ENCODE measurements at regions not wholly inside any gene's neighbourhood (a gene's known extent, or its start where the extent isn't known, plus 50 kb on each side); places are given as distances from the start of the nearest gene placed in this dataset.

DNA sequence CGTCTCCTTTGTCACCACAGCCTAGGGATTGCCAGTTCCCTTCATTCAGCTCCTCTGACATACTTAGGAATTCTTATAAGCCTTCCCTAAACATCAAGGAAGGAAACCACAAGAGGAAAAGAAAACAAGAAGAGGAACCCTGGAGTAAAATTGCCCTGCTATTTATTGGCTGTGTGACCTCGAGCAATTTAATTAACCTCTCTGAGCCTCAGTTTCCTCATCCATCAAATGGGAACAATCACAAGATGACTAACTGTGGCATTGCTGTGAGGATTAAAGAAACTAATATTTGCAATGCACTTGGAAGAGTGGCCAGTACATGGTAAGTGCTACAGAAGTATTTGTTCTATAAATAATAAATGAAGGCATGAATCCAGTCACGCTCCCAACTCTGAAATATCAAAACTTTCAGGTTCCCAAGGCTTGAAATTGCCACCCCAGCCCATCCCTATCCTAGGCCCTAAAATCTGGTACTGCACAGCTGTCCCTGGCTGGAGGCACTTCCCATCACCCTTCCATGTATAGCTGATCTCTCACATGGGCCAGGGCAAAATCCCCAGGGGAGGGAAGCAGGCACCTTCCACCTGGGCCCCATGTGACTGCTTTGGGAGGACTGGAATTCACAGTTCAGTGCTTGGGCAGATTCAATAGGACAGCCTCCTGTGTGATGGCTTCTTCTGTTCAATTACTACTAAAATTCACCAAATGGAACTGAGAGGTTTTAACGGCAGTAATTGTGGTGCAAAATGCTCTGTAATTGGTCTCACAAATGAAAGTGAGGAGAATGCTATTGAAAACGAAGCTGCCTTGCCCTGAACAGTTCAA is 78.0 kb upstream of the MAFB start:
- no peaks in the 10 kb centered on the region for H3K27me3 ChIP-seq
- no peak for DNase-seq
- 64 to 83% methylated on average over 5 of the region's 5 CpGs for whole genome bisulfite sequencing, 2 donors
- intact Hi-C loops (cut with DNase I; ENCODE audit: low total_unique reads), result no loop called here
- H3K27ac ChIP-seq, result no peak overlapping the region
- no peaks in the 10 kb centered on the region for H3K36me3 ChIP-seq (ENCODE audit: low read depth, missing control alignments)
- no peak overlapping the region for H3K4me3 ChIP-seq
- H3K9me3 ChIP-seq, result no peaks in the 10 kb centered on the region
- TF ChIP-seq CTCF (IDR thresholded peaks at IDR 0.05), result no peak
- TF ChIP-seq POLR2A (IDR thresholded peaks at IDR 0.05), result no peak
- H3K4me1 ChIP-seq, result no peaks in the 10 kb centered on the region

DNA sequence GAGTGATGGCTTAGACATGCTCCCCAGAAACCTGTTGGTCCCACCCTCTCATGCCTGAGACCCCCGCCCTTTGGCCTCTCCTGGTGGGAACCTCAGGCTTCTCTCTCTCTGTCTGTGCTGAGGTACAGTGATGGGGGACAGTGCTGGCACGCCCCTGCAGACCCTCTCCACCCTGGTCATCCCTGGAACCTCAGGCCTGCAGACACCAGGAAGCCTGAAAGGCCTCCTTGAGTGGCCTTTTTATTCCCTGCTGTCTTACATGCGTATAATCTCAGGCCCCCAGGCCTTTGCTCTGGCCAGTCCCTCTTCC is 78.5 kb upstream of the MAFB start:
- WGBS, 2 donors, result 90 to 99% methylated on average over 3 of the region's 3 CpGs
- Histone ChIP-seq H3K4me1 (no peaks in the 10 kb centered on the region), H3K27me3 (no peaks in the 10 kb centered on the region), H3K36me3 (ENCODE audit: low read depth, missing control alignments) (no peaks in the 10 kb centered on the region), H3K27ac (no peak overlapping the region), H3K4me3 (no peak overlapping the region), H3K9me3 (no peaks in the 10 kb centered on the region)
- intact Hi-C loops (cut with DNase I; ENCODE audit: low total_unique reads), result no loop called here
- TF ChIP-seq CTCF (IDR thresholded peaks at IDR 0.05) (no peak), POLR2A (IDR thresholded peaks at IDR 0.05) (no peak)
- no peak for DNase-seq

DNA sequence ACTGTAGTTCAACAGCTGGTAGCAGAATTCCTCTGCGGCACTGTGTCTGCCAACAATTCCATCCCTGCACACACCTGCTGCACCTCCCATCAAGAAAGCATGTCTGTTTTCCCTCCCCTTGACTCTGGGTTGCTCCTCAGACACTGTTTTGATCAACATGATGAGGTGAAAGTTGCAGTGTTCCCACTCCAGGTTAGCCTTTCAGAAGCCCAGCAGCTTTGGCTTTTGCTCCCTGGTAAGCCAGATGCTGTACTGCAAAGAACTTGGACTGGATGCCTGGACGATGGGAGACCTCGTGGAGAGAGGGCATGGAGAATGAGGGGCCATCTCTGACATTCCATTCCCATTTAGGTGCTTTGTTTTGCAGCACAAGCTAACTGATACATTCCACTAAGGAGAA is 79.1 kb upstream of the MAFB start:
- Histone ChIP-seq H3K4me1 (no peaks in the 10 kb centered on the region), H3K27ac (no peak overlapping the region), H3K9me3 (no peaks in the 10 kb centered on the region), H3K27me3 (no peaks in the 10 kb centered on the region), H3K4me3 (no peak overlapping the region), H3K36me3 (ENCODE audit: low read depth, missing control alignments) (no peaks in the 10 kb centered on the region)
- WGBS, 2 donors, result 63 to 90% methylated on average over 3 of the region's 3 CpGs
- intact Hi-C loops (cut with DNase I; ENCODE audit: low total_unique reads), result no loop called here
- no peak for DNase-seq
- TF ChIP-seq CTCF (IDR thresholded peaks at IDR 0.05) (no peak), POLR2A (IDR thresholded peaks at IDR 0.05) (no peak)

GRCh38 chr20:40769677-40770285 is 80.7 kb upstream of the MAFB start:
- Histone ChIP-seq H3K27ac (no peak overlapping the region), H3K4me1 (no peaks in the 10 kb centered on the region), H3K4me3 (no peak overlapping the region), H3K36me3 (ENCODE audit: low read depth, missing control alignments) (no peaks in the 10 kb centered on the region), H3K27me3 (no peaks in the 10 kb centered on the region), H3K9me3 (no peaks in the 10 kb centered on the region)
- no peak for DNase-seq
- no peak for TF ChIP-seq CTCF (IDR thresholded peaks at IDR 0.05)
- TF ChIP-seq POLR2A (IDR thresholded peaks at IDR 0.05), result no peak
- intact Hi-C loops (cut with DNase I; ENCODE audit: low total_unique reads), result no loop called here
- WGBS, 2 donors, result 85% methylated on average over 2 of the region's 2 CpGs

Measured in testis (tissue), 2 donors.